Caco-2 (cell line): ENCODE measurements at regions not wholly inside any gene's neighbourhood (a gene's known extent, or its start where the extent isn't known, plus 50 kb on each side); places are given as distances from the start of the nearest gene placed in this dataset.

ENCODE experiments used
- BruUV-seq: library from RNA; stranded (reverse); fragments of 400-500 nt; replicated peaks from 2 replicates; lab custom pipeline; 2021; lab: Mats Ljungman, UMichigan
- CTCF ChIA-PET: fragments of 300-600 bp; sonication (Branson Sonifier 250); formaldehyde crosslinking; loops from one replicate; lab custom pipeline; 2022; ENCODE audit warnings: antibody characterized with exemption; lab: Charles Lee
- POLR2A ChIA-PET: fragments of 300-600 bp; sonication (Branson Sonifier 250); formaldehyde crosslinking; loops from one replicate; lab custom pipeline; 2022; ENCODE audit warnings: antibody characterized with exemption; lab: Charles Lee
- DNase-seq, 2 experiments: peaks; one replicate each; pipeline versions ENCODE4 v3.0.0 to v3.0.0-alpha.2; 2020 to 2022
- H3K27me3 ChIP-seq: replicated peaks from 2 replicates; pipeline ENCODE4 v1.6.0; 2011; ENCODE audit warnings: low read length; ENCODE audit not compliant: control insufficient read depth, insufficient read depth
- H3K36me3 ChIP-seq: 2 replicates; pipeline ENCODE4 v1.5.1; 2011; ENCODE audit warnings: low read length; ENCODE audit not compliant: control insufficient read depth, insufficient read depth
- H3K4me1 ChIP-seq: fragments of 250-450 bp; sonication (Bioruptor Pico); 2 replicates; pipeline ENCODE4 v1.5.1; 2020; ENCODE audit warnings: mild to moderate bottlenecking
- H3K4me3 ChIP-seq: 2 replicates; pipeline ENCODE4 v1.5.1; 2011; ENCODE audit warnings: low read depth, mild to moderate bottlenecking, control low read depth, low read length
- H3K9me3 ChIP-seq: fragments of 250-450 bp; sonication (Bioruptor Pico); 2 replicates; pipeline ENCODE4 v1.5.1; 2020; ENCODE audit warnings: mild to moderate bottlenecking, moderate library complexity
- H3K27ac Mint-ChIP-seq: one replicate; pipeline ENCODE4 v1.8.0; 2022; ENCODE audit warnings: mixed read lengths; ENCODE audit not compliant: unreplicated experiment
- H3K27me3 Mint-ChIP-seq: one replicate; pipeline ENCODE4 v1.8.0; 2022; ENCODE audit warnings: mixed read lengths; ENCODE audit not compliant: insufficient read depth, unreplicated experiment
- H3K36me3 Mint-ChIP-seq: one replicate; pipeline ENCODE4 v1.8.0; 2022; ENCODE audit warnings: mild to moderate bottlenecking, mixed read lengths; ENCODE audit not compliant: insufficient read depth, unreplicated experiment
- H3K4me1 Mint-ChIP-seq: one replicate; pipeline ENCODE4 v1.8.0; 2022; ENCODE audit warnings: low read depth, mixed read lengths; ENCODE audit not compliant: unreplicated experiment
- H3K4me3 Mint-ChIP-seq: one replicate; pipeline ENCODE4 v1.8.0; 2022; ENCODE audit warnings: mild to moderate bottlenecking, moderate library complexity, mixed read lengths; ENCODE audit not compliant: unreplicated experiment
- H3K9me3 Mint-ChIP-seq: one replicate; pipeline ENCODE4 v1.8.0; 2022; ENCODE audit warnings: mixed read lengths; ENCODE audit not compliant: unreplicated experiment
- intact Hi-C: fragments of 100-400 bp; cut with micrococcal nuclease; formaldehyde crosslinking; loops from one replicate; pipeline ENCODE4 v1.10.0; 2022; ENCODE audit not compliant: unreplicated experiment
- TF ChIP-seq, protein P1 (sequence below), 2 experiments: fragments of 200-600 bp in 1 of 2; IDR thresholded peaks; 1 replicate in 1 of 2; 2 replicates in 1 of 2; pipeline versions ENCODE4 v1.5.1 to v1.8.0; 2011 to 2022; ENCODE audit warnings: antibody characterized with exemption in 1 of 2, control low read depth in 1 of 2, inconsistent platforms in 1 of 2, low read depth in 1 of 2, low read length in 1 of 2, mild to moderate bottlenecking in 1 of 2, moderate library complexity in 1 of 2; ENCODE audit not compliant: insufficient read depth in 1 of 2, severe bottlenecking in 1 of 2, unreplicated experiment in 1 of 2

DNA sequence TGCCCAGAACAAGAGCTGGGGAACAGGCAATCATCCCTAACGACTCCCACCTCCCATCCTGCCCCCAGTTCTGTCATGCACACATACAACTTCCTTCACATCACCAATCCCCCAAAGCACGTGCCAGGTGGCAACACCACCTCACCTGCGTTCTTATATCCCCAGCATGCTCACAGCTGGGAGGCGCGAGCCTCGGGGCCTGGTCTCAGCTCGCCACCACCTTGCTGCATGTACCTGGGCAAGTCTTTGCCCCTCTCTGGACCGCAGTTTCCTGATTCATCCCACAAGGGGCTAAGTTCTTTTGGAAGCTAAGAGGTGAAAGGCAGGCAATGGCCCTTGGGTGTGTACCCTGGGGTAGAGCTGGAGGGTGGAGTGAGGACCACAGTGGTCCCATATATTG lies 119.2 kb upstream of the PJA1 start:
- intact Hi-C loops: no loop called here
- Mint-ChIP-seq H3K27me3 (no peaks in the 10 kb centered on the region), H3K9me3 (no peaks in the 10 kb centered on the region), H3K36me3 (no peaks in the 10 kb centered on the region), H3K27ac (no peak overlapping the region), H3K4me3 (no peak overlapping the region), H3K4me1 (peaks cover 6% of the 10 kb centered on the region)
- no TSS peak for BruUV-seq
- Histone ChIP-seq H3K27me3 (no peaks in the 10 kb centered on the region), H3K4me3 (no peak overlapping the region), H3K4me1 (no peaks in the 10 kb centered on the region), H3K9me3 (no peaks in the 10 kb centered on the region), H3K36me3 (no peaks in the 10 kb centered on the region)
- DNase-seq: no peak
- ChIA-PET POLR2A (no interaction called here), CTCF (no interaction called here)
- TF ChIP-seq, protein P1, sequence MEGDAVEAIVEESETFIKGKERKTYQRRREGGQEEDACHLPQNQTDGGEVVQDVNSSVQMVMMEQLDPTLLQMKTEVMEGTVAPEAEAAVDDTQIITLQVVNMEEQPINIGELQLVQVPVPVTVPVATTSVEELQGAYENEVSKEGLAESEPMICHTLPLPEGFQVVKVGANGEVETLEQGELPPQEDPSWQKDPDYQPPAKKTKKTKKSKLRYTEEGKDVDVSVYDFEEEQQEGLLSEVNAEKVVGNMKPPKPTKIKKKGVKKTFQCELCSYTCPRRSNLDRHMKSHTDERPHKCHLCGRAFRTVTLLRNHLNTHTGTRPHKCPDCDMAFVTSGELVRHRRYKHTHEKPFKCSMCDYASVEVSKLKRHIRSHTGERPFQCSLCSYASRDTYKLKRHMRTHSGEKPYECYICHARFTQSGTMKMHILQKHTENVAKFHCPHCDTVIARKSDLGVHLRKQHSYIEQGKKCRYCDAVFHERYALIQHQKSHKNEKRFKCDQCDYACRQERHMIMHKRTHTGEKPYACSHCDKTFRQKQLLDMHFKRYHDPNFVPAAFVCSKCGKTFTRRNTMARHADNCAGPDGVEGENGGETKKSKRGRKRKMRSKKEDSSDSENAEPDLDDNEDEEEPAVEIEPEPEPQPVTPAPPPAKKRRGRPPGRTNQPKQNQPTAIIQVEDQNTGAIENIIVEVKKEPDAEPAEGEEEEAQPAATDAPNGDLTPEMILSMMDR (IDR thresholded peaks at IDR 0.05; ENCODE audit: insufficient read depth in 1 of 2, low read depth in 1 of 2, low read length in 1 of 2, severe bottlenecking in 1 of 2, unreplicated experiment in 1 of 2): no peak

GRCh38 chrX:69282893-69283690 lies 117.8 kb upstream of the PJA1 start:
- intact Hi-C loops: no loop called here
- ChIA-PET CTCF (interaction anchor here (0.7 to 2.4 kb wide), 4 partner anchors 15 to 550 kb away, joined by 3 to 8 read pairs (median 3); no protein-coding TSS in a partner anchor), POLR2A (no interaction called here)
- Histone ChIP-seq H3K9me3 (no peaks in the 10 kb centered on the region), H3K4me1 (no peaks in the 10 kb centered on the region), H3K36me3 (no peaks in the 10 kb centered on the region), H3K27me3 (no peaks in the 10 kb centered on the region), H3K4me3 (no peak overlapping the region)
- H3K36me3 Mint-ChIP-seq: no peaks in the 10 kb centered on the region
- TF ChIP-seq, protein P1 (IDR thresholded peaks at IDR 0.05; ENCODE audit: insufficient read depth in 1 of 2, low read depth in 1 of 2, low read length in 1 of 2, severe bottlenecking in 1 of 2, unreplicated experiment in 1 of 2): no peak
- no peak for DNase-seq
- no peaks in the 10 kb centered on the region for H3K27me3 Mint-ChIP-seq
- H3K9me3 Mint-ChIP-seq: no peaks in the 10 kb centered on the region
- BruUV-seq: no TSS peak
- H3K4me3 Mint-ChIP-seq: no peak overlapping the region
- no peak overlapping the region for H3K27ac Mint-ChIP-seq
- H3K4me1 Mint-ChIP-seq: peaks cover 6% of the 10 kb centered on the region

GRCh38 chrX:69280933-69281332 lies 115.7 kb upstream of the PJA1 start:
- BruUV-seq: no TSS peak
- intact Hi-C loops: no loop called here
- Histone ChIP-seq H3K27me3 (no peaks in the 10 kb centered on the region), H3K4me3 (no peak overlapping the region), H3K4me1 (no peaks in the 10 kb centered on the region), H3K36me3 (no peaks in the 10 kb centered on the region), H3K9me3 (no peaks in the 10 kb centered on the region)
- H3K27ac Mint-ChIP-seq: no peak overlapping the region
- DNase-seq: no peak
- no peaks in the 10 kb centered on the region for H3K9me3 Mint-ChIP-seq
- TF ChIP-seq, protein P1 (IDR thresholded peaks at IDR 0.05; ENCODE audit: insufficient read depth in 1 of 2, low read depth in 1 of 2, low read length in 1 of 2, severe bottlenecking in 1 of 2, unreplicated experiment in 1 of 2): no peak
- CTCF ChIA-PET: no interaction called here
- no peaks in the 10 kb centered on the region for H3K36me3 Mint-ChIP-seq
- peaks cover 6% of the 10 kb centered on the region for H3K4me1 Mint-ChIP-seq
- no peaks in the 10 kb centered on the region for H3K27me3 Mint-ChIP-seq
- POLR2A ChIA-PET: no interaction called here
- no peak overlapping the region for H3K4me3 Mint-ChIP-seq
